ENCODE measurements at regions not wholly inside any gene's neighbourhood (a gene's known extent, or its start where the extent isn't known, plus 50 kb on each side); places are given as distances from the start of the nearest gene placed in this dataset.
A peak's percentile ranks its signal among the peaks of the same experiment; 100 is the strongest.

DNA sequence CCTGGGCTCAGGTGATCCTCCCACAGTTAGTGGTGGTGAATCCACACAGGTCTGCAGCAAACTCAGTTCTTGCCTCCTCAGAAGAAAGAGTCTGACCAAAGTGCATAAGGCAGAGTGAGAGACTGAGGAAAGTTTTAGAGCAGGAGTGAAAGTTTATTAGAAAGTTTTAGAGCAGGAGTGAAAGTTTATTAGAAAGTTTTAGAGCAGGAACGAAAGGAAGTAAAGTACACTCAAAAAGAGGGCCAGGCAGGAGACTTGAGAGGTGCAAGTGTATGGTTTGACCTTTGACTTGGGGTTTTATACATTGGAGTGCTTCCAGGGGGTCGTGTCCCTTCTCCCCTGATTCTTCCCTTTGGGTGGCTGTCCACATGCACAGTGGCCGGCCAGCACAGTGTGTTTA lies 84.2 kb downstream of the LSM3 start:
- Histone ChIP-seq H3K36me3 (no peaks in the 10 kb centered on the region), H3K9me3 (no peaks in the 10 kb centered on the region), H3K27ac (no peak overlapping the region), H3K27me3 (no peaks in the 10 kb centered on the region), H3K9ac (ENCODE audit: low read depth in 2 of 2, low read length in 2 of 2) (no peak overlapping the region), H3K4me3 (no peak overlapping the region), H3K4me1 (no peaks in the 10 kb centered on the region)
- intact Hi-C loops (cut with DNase I), result loop anchor here (2.0 kb wide), 2 partner anchors 60 to 200 kb away; no protein-coding TSS in a partner anchor
- no peak for DNase-seq
- TF ChIP-seq, protein P1, sequence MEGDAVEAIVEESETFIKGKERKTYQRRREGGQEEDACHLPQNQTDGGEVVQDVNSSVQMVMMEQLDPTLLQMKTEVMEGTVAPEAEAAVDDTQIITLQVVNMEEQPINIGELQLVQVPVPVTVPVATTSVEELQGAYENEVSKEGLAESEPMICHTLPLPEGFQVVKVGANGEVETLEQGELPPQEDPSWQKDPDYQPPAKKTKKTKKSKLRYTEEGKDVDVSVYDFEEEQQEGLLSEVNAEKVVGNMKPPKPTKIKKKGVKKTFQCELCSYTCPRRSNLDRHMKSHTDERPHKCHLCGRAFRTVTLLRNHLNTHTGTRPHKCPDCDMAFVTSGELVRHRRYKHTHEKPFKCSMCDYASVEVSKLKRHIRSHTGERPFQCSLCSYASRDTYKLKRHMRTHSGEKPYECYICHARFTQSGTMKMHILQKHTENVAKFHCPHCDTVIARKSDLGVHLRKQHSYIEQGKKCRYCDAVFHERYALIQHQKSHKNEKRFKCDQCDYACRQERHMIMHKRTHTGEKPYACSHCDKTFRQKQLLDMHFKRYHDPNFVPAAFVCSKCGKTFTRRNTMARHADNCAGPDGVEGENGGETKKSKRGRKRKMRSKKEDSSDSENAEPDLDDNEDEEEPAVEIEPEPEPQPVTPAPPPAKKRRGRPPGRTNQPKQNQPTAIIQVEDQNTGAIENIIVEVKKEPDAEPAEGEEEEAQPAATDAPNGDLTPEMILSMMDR (IDR thresholded peaks at IDR 0.05), result no peak

DNA sequence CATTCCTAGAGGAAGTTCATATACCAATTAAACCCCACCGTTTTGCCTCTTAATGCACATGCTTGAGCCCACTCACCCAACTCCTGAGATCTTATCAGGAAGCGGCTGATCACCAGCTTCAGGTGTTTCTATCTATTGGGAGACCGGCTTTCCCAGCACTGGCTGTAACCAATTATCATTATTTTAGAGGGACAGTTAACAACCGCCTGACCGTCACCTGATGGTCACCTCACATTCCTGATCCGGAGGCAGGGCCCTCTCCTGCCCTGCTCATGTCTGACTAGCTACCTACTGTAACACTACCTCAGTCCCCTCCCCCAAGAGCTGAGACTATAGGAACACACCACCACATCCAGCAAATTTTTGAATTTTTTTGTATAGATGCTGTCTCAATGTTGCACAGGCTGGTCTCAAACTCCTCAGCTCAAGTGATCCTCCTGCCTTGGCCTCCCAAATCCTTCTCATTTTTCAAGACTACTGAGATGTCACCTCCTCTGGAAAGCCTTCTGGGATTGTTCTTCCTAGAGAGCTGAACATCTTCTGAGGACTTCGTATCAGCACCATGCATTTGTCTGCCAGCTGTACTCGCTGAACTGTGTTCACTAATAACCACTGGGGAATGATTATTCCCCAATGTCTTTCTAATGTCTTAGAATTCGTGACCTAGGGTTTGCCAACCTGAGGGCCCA lies 84.8 kb downstream of the LSM3 start:
- Histone ChIP-seq H3K36me3 (no peaks in the 10 kb centered on the region), H3K9me3 (no peaks in the 10 kb centered on the region), H3K27ac (no peak overlapping the region), H3K4me1 (no peaks in the 10 kb centered on the region), H3K4me3 (no peak overlapping the region), H3K27me3 (no peaks in the 10 kb centered on the region), H3K9ac (ENCODE audit: low read depth in 2 of 2, low read length in 2 of 2) (no peak overlapping the region)
- TF ChIP-seq, protein P1 (IDR thresholded peaks at IDR 0.05), result no peak
- intact Hi-C loops (cut with DNase I), result loop anchor here (2.0 kb wide), 2 partner anchors 61 to 199 kb away; no protein-coding TSS in a partner anchor
- no peak for DNase-seq

DNA sequence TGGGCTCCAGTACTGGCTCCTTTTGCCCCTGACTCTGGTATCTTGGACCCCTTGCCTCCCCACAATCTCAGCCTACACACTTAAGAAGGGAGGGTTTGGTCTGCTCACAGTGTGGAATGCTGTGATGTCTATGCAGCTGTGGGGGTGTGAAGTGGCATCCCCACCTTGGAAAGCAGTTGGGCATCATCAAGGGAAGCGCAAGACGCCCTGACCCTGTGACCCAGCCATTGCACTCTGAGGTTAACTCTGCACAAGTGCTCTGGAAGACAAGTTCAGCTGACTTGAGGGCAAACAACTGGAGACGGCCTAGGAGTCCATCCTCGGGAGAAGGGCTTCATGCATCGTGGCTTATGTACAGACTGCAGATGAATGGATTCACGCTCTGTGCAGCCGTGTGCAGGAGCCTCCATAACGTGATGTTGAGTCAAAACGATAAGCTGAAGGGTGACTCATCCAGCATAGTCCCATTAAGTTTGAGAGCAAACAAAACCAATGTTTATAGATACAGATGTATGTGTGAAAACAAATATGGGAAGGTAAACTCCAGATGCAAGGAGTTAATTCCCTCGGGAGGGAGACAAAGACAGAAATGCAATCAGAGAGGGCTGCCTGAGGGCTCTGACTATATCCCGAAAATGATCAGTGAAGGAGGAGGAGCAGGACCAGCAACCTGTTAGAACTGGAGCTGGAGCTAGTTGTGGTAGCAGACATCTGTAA lies 86.8 kb downstream of the LSM3 start:
- no peaks in the 10 kb centered on the region for H3K4me1 ChIP-seq
- no peaks in the 10 kb centered on the region for H3K27me3 ChIP-seq
- peak; percentile 29 for DNase-seq
- no peaks in the 10 kb centered on the region for H3K9me3 ChIP-seq
- no peak overlapping the region for H3K4me3 ChIP-seq
- H3K36me3 ChIP-seq, result no peaks in the 10 kb centered on the region
- TF ChIP-seq, protein P1 (IDR thresholded peaks at IDR 0.05), result no peak
- H3K27ac ChIP-seq, result no peak overlapping the region
- intact Hi-C loops (cut with DNase I), result no loop called here
- H3K9ac ChIP-seq (ENCODE audit: low read depth in 2 of 2, low read length in 2 of 2), result no peak overlapping the region

DNA sequence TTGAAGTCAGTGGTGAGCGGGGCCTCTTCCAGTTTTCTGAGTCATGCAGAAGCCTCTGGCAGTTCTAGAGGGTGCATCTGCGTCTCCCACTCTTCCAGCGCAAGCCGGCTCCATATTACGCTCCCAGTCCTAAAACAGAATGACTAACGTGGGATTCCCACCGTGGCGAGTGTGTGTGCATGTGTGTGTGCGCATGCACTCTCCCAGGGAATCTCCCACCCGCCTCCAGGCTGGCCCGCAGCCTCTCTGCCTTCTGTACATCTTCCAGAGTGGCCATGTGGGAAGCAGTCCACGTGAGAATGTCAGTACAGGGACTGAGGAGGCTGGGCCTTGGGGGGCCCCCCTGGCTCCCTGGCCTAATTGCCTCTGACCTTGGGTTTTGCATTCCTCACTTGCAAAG lies 87.7 kb downstream of the LSM3 start:
- intact Hi-C loops (cut with DNase I), result no loop called here
- peak; percentile 31 for DNase-seq
- Histone ChIP-seq H3K36me3 (no peaks in the 10 kb centered on the region), H3K27me3 (no peaks in the 10 kb centered on the region), H3K27ac (no peak overlapping the region), H3K9me3 (no peaks in the 10 kb centered on the region), H3K9ac (ENCODE audit: low read depth in 2 of 2, low read length in 2 of 2) (no peak overlapping the region), H3K4me1 (no peaks in the 10 kb centered on the region), H3K4me3 (no peak overlapping the region)
- TF ChIP-seq, protein P1 (IDR thresholded peaks at IDR 0.05), result no peak

DNA sequence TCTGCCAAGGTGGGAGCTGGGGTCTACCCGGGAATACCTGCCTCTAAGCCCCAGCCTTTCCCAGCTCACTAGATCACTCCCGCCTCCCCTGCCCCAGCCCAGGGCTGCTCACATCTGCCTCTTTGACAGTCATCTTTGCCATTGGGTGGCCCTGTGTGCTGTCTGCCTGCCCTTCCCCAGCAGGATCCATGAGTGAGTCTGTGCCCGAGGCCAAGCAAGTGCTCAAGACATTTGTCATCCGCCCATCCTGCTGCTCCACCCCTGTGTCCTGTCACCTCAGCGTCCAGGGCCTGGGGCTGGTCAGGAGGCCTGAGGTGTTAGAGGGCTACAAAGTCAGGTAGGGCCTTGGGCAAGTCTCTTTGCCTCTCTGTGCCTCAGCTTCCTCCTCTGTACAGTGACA lies 89.4 kb downstream of the LSM3 start:
- Histone ChIP-seq H3K4me3 (no peak overlapping the region), H3K36me3 (no peaks in the 10 kb centered on the region), H3K9me3 (no peaks in the 10 kb centered on the region), H3K27me3 (no peaks in the 10 kb centered on the region), H3K27ac (no peak overlapping the region), H3K9ac (ENCODE audit: low read depth in 2 of 2, low read length in 2 of 2) (no peak overlapping the region), H3K4me1 (no peaks in the 10 kb centered on the region)
- TF ChIP-seq, protein P1 (IDR thresholded peaks at IDR 0.05), result no peak
- intact Hi-C loops (cut with DNase I), result no loop called here
- no peak for DNase-seq

Measured in colonic mucosa (tissue), 4 donors.